Brain microvascular endothelial cell (primary cell): ENCODE measurements at regions not wholly inside any gene's neighbourhood (a gene's known extent, or its start where the extent isn't known, plus 50 kb on each side); places are given as distances from the start of the nearest gene placed in this dataset.

ENCODE experiments used
- DNase-seq: peaks from one replicate; pipeline ENCODE4 v3.0.0-alpha.2; 2020
- H3K27ac ChIP-seq: fragments of 250-450 bp; sonication (Bioruptor Pico); 2 replicates; pipeline ENCODE4 v1.5.1; 2020; ENCODE audit warnings: mild to moderate bottlenecking, moderate library complexity
- H3K27me3 ChIP-seq: fragments of 250-450 bp; sonication (Bioruptor Pico); replicated peaks from 2 replicates; pipeline ENCODE4 v1.5.1; 2020; ENCODE audit warnings: mild to moderate bottlenecking
- H3K36me3 ChIP-seq: fragments of 250-450 bp; sonication (Bioruptor Pico); replicated peaks from 2 replicates; pipeline ENCODE4 v1.5.1; 2020; ENCODE audit warnings: mild to moderate bottlenecking
- H3K4me3 ChIP-seq: 2 replicates; pipeline ENCODE4 v1.5.1; 2011; ENCODE audit warnings: low read depth, mild to moderate bottlenecking, control low read depth, low read length, moderate library complexity
- in situ Hi-C: cut with HindIII; loops from 2 replicates; pipeline ENCODE4 v1.10.0; 2017; ENCODE audit warnings: low sequenced_read_pairs, low pct_ligation_motif_present
- TF ChIP-seq, protein P1 (sequence below): IDR thresholded peaks from 2 replicates; pipeline ENCODE4 v1.5.1; 2011; ENCODE audit warnings: low read depth, mild to moderate bottlenecking, moderate library complexity, low read length, control low read depth, inconsistent platforms; ENCODE audit errors: missing control alignments

- TF ChIP-seq, protein P1, sequence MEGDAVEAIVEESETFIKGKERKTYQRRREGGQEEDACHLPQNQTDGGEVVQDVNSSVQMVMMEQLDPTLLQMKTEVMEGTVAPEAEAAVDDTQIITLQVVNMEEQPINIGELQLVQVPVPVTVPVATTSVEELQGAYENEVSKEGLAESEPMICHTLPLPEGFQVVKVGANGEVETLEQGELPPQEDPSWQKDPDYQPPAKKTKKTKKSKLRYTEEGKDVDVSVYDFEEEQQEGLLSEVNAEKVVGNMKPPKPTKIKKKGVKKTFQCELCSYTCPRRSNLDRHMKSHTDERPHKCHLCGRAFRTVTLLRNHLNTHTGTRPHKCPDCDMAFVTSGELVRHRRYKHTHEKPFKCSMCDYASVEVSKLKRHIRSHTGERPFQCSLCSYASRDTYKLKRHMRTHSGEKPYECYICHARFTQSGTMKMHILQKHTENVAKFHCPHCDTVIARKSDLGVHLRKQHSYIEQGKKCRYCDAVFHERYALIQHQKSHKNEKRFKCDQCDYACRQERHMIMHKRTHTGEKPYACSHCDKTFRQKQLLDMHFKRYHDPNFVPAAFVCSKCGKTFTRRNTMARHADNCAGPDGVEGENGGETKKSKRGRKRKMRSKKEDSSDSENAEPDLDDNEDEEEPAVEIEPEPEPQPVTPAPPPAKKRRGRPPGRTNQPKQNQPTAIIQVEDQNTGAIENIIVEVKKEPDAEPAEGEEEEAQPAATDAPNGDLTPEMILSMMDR: no peak
- in situ Hi-C loops: no loop called here
- no peak overlapping the region for H3K4me3 ChIP-seq
- H3K36me3 ChIP-seq: no peaks in the 10 kb centered on the region
- H3K27ac ChIP-seq: no peak overlapping the region
- no peak for DNase-seq
- no peaks in the 10 kb centered on the region for H3K27me3 ChIP-seq
Observed at GRCh38 chr7:83870515-83870914, 221.6 kb upstream of the SEMA3E start.

DNA sequence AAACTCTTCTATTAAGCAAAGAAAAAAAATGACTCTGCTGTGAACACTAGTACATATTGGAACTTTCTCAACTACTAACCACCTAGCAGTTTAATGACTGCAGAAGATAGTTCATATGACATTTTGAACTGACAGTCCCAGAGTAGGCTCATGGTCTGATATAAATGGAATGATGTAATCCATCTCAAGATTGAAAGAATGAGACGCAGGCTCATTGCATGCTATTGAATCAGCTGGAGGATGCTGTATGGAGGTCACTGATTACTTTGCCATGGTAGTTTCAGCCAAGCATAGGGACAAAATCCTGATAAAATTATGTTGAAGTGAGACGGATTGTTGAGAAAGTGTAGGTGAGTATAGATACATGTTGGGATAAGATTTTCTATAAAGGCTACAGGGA, 217.6 kb upstream of the SEMA3E start:
- TF ChIP-seq, protein P1: no peak
- in situ Hi-C loops: no loop called here

DNA sequence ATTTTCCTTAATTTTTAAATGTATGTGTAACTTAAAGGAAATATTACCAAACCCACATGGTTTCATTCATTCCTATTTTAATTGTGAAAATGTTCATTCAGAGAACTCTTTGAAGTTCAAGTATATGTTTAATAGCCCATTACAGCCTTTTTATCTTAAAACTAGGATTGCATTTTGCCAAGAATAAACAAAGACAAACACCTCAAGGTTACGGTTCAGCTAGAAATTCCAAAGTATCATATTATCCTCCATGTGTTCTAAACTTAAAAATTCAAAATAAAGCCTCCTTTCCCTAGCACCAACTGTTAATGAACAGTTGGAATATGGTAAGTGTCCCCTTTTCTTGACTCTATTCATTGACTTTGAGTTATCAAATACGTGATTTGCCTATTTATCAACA, 215.6 kb upstream of the SEMA3E start:
- no peak for DNase-seq
- Histone ChIP-seq H3K27ac (no peak overlapping the region), H3K27me3 (no peaks in the 10 kb centered on the region), H3K36me3 (no peaks in the 10 kb centered on the region), H3K4me3 (no peak overlapping the region)
- in situ Hi-C loops: no loop called here
- TF ChIP-seq, protein P1: no peak

More for the DNA sequence above, 217.6 kb upstream of the SEMA3E start:
- no peak for DNase-seq
- Histone ChIP-seq H3K4me3 (no peak overlapping the region), H3K27ac (no peak overlapping the region), H3K27me3 (no peaks in the 10 kb centered on the region), H3K36me3 (no peaks in the 10 kb centered on the region)

GRCh38 chr7:83863906-83864305, 215.0 kb upstream of the SEMA3E start:
- Histone ChIP-seq H3K36me3 (no peaks in the 10 kb centered on the region), H3K27ac (no peak overlapping the region), H3K27me3 (no peaks in the 10 kb centered on the region), H3K4me3 (no peak overlapping the region)
- no peak for DNase-seq
- TF ChIP-seq, protein P1: no peak
- in situ Hi-C loops: no loop called here

DNA sequence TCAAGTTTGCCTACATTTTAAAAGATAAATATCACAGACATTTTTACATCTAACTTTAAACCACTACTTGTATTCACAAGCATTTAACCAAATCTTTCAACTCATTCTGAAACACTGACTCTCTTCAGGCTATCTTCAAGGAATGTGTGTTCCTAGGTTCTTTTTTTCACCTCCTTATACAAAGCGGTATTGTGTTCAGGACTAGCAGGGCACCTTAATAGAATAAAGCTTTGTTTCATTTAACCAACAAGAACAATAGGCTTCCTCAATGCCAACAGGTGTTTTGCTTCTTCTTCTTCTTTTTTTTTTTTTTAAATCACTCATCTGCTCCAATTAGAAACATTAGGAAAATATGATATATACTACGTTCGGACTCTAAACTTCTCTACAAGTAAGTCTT, 212.9 kb upstream of the SEMA3E start:
- Histone ChIP-seq H3K27ac (no peak overlapping the region), H3K4me3 (no peak overlapping the region), H3K27me3 (no peaks in the 10 kb centered on the region), H3K36me3 (no peaks in the 10 kb centered on the region)
- in situ Hi-C loops: no loop called here
- DNase-seq: no peak
- TF ChIP-seq, protein P1: no peak

GRCh38 chr7:83859827-83860226, 210.9 kb upstream of the SEMA3E start:
- TF ChIP-seq, protein P1: no peak
- Histone ChIP-seq H3K27me3 (no peaks in the 10 kb centered on the region), H3K4me3 (no peak overlapping the region), H3K27ac (no peak overlapping the region), H3K36me3 (no peaks in the 10 kb centered on the region)
- in situ Hi-C loops: no loop called here
- no peak for DNase-seq
